GM20000 (cell line): ENCODE measurements at regions not wholly inside any gene's neighbourhood (a gene's known extent, or its start where the extent isn't known, plus 50 kb on each side); places are given as distances from the start of the nearest gene placed in this dataset.

ENCODE experiments used
- DNase-seq: peaks from one replicate; pipeline ENCODE4 v3.0.0; 2012; ENCODE audit warnings: low spot score
- CTCF ChIP-seq: IDR thresholded peaks from 2 replicates; pipeline ENCODE4 v1.5.1; 2012; ENCODE audit warnings: mild to moderate bottlenecking, control low read depth; ENCODE audit errors: extremely low read depth, missing control alignments

- no peak for TF ChIP-seq CTCF
- no peak for DNase-seq
Observed at GRCh38 chr3:5560199-5560598, 372.7 kb downstream of the EDEM1 start.

- TF ChIP-seq CTCF: no peak
Observed at GRCh38 chr3:5563537-5564277, 376.2 kb downstream of the EDEM1 start.

DNA sequence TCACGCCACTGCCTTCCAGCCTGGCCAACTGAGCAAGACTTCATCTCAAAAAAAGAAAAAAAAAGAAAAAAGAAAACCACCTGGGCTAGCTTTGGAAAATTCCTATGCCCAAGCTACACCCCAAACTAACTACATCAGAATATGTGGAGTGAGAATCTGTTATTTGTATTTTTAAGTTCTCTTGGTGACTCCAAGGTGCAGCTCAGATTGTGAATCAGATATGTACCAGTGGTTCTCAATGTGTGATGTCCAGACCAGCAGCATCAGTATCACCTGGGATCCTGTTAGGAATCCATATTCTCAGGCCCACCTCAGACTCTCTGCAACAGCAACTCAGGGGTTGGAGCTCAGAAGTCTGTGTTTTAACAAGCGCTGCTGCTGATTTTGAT is 376.8 kb downstream of the EDEM1 start:
- DNase-seq: no peak
- no peak for TF ChIP-seq CTCF

More at GRCh38 chr3:5563537-5564277, 376.2 kb downstream of the EDEM1 start:
- no peak for DNase-seq

DNA sequence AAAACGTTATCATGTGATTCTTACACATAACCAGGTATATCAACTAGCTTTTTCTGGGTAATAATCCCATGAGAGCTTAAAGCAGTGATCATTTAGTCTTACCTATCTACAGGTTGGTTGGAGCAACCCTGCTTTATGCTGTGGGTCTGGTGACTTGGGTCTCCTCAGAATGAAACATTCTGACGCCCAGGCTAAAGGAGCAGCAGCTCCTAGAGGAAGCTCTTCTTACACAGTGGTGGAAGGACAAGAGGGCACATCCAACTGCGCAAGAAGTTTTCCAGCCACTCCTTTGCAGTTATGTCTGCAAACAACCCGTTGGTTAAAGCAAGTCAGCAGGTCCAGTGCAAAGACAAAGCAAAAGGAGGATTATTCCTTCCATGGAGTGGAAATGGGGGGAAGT is 377.5 kb downstream of the EDEM1 start:
- no peak for DNase-seq
- no peak for TF ChIP-seq CTCF

- TF ChIP-seq CTCF: no peak
- DNase-seq: no peak
Observed at GRCh38 chr3:5567113-5567512, 379.6 kb downstream of the EDEM1 start.

DNA sequence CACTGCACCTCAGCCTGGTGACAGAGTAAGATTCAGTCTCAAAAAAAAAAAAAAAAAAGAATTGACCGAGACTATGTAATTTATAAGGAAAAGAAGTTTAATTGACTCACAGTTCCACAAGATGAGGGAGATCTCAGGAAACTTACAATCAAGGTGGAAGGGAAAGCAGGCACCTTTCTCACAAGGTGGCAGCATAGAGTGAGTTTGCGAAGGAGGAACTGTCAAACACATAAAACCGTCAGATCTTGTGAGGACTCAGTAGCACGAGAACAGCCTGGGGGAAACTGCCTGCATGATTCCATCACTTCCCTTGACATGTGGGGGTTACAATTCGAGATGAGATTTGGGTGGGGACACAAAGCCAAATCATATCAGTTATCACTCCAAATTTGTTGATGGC is 380.9 kb downstream of the EDEM1 start:
- no peak for DNase-seq
- TF ChIP-seq CTCF: no peak

- TF ChIP-seq CTCF: no peak
- no peak for DNase-seq
Observed at GRCh38 chr3:5569152-5569551, 381.6 kb downstream of the EDEM1 start.
